Activated naive CD8-positive, alpha-beta T cell treated with anti-CD3 and anti-CD28 coated beads, Interleukin-2, amount 10 ng/mL, durations not matched to agents 7 days and 5 days (primary cell): ENCODE measurements at regions not wholly inside any gene's neighbourhood (a gene's known extent, or its start where the extent isn't known, plus 50 kb on each side); places are given as distances from the start of the nearest gene placed in this dataset.

Source experiments
- ATAC-seq: fragments of 150-1000 bp; cut with Tn5 transposase; one replicate; pipeline ENCODE4 v1.10.0; 2021; ENCODE audit warnings: low read depth, moderate library complexity
- POLR2A ChIA-PET: fragments of 350-600 bp; sonication (Branson Sonifier 250); formaldehyde crosslinking; loops from one replicate; lab custom pipeline; 2021; ENCODE audit warnings: antibody characterized with exemption; lab: Charles Lee
- DNase-seq: peaks from one replicate; pipeline ENCODE4 v3.0.0; 2021
- H3K27ac Mint-ChIP-seq: one replicate; pipeline ENCODE4 v1.8.0; 2022; ENCODE audit warnings: mild to moderate bottlenecking, mixed read lengths
- H3K27me3 Mint-ChIP-seq: one replicate; pipeline ENCODE4 v1.8.0; 2022; ENCODE audit warnings: mild to moderate bottlenecking, moderate library complexity, mixed read lengths
- H3K36me3 Mint-ChIP-seq: one replicate; pipeline ENCODE4 v1.8.0; 2021; ENCODE audit warnings: mild to moderate bottlenecking, mixed read lengths
- H3K4me1 Mint-ChIP-seq: one replicate; pipeline ENCODE4 v1.8.0; 2021; ENCODE audit warnings: mixed read lengths
- H3K4me3 Mint-ChIP-seq: one replicate; pipeline ENCODE4 v1.8.0; 2022; ENCODE audit warnings: mild to moderate bottlenecking, moderate library complexity, mixed read lengths
- H3K9me3 Mint-ChIP-seq: one replicate; pipeline ENCODE4 v1.8.0; 2021; ENCODE audit warnings: mixed read lengths

- no peak for ATAC-seq
Observed at GRCh38 chr16:9484881-9485280, 393.4 kb downstream of the HAPSTR1 start.

GRCh38 chr16:9489835-9490467 is 398.5 kb downstream of the HAPSTR1 start:
- Mint-ChIP-seq H3K27me3 (no peaks in the 10 kb centered on the region), H3K4me1 (no peaks in the 10 kb centered on the region), H3K36me3 (no peaks in the 10 kb centered on the region), H3K4me3 (no peak overlapping the region), H3K9me3 (peaks cover 1% of the 10 kb centered on the region), H3K27ac (no peak overlapping the region)
- POLR2A ChIA-PET, result no interaction called here
- DNase-seq (no peak), ATAC-seq (no peak)

More at GRCh38 chr16:9484881-9485280, 393.4 kb downstream of the HAPSTR1 start:
- no peak for DNase-seq
- Mint-ChIP-seq H3K4me3 (no peak overlapping the region), H3K9me3 (peaks cover 1% of the 10 kb centered on the region), H3K36me3 (no peaks in the 10 kb centered on the region), H3K4me1 (no peaks in the 10 kb centered on the region), H3K27me3 (no peaks in the 10 kb centered on the region), H3K27ac (no peak overlapping the region)
- POLR2A ChIA-PET, result no interaction called here

- H3K36me3 Mint-ChIP-seq, result no peaks in the 10 kb centered on the region
- DNase-seq, result no peak
- POLR2A ChIA-PET, result no interaction called here
- H3K4me1 Mint-ChIP-seq, result no peaks in the 10 kb centered on the region
- H3K9me3 Mint-ChIP-seq, result no peaks in the 10 kb centered on the region
- H3K27ac Mint-ChIP-seq, result no peak overlapping the region
- H3K27me3 Mint-ChIP-seq, result no peaks in the 10 kb centered on the region
- no peak overlapping the region for H3K4me3 Mint-ChIP-seq
- no peak for ATAC-seq
Observed at GRCh38 chr16:9495824-9496223, 404.4 kb downstream of the HAPSTR1 start.

- no peaks in the 10 kb centered on the region for H3K36me3 Mint-ChIP-seq
- POLR2A ChIA-PET, result no interaction called here
- H3K27me3 Mint-ChIP-seq, result no peaks in the 10 kb centered on the region
- no peak for ATAC-seq
- no peak for DNase-seq
- H3K9me3 Mint-ChIP-seq, result no peaks in the 10 kb centered on the region
- H3K27ac Mint-ChIP-seq, result no peak overlapping the region
- no peaks in the 10 kb centered on the region for H3K4me1 Mint-ChIP-seq
- H3K4me3 Mint-ChIP-seq, result no peak overlapping the region
Observed at GRCh38 chr16:9497750-9498149, 406.3 kb downstream of the HAPSTR1 start.

GRCh38 chr16:9499941-9500593 is 408.6 kb downstream of the HAPSTR1 start:
- Mint-ChIP-seq H3K27me3 (no peaks in the 10 kb centered on the region), H3K4me3 (no peak overlapping the region), H3K4me1 (no peaks in the 10 kb centered on the region), H3K9me3 (no peaks in the 10 kb centered on the region), H3K27ac (no peak overlapping the region), H3K36me3 (no peaks in the 10 kb centered on the region)
- ATAC-seq (no peak), DNase-seq (no peak)
- POLR2A ChIA-PET, result no interaction called here

- Mint-ChIP-seq H3K36me3 (no peaks in the 10 kb centered on the region), H3K4me1 (no peaks in the 10 kb centered on the region), H3K4me3 (no peak overlapping the region), H3K9me3 (no peaks in the 10 kb centered on the region), H3K27ac (no peak overlapping the region), H3K27me3 (no peaks in the 10 kb centered on the region)
- DNase-seq, result no peak
- POLR2A ChIA-PET, result no interaction called here
- no peak for ATAC-seq
Observed at GRCh38 chr16:9500872-9501271, 409.4 kb downstream of the HAPSTR1 start.

- no peaks in the 10 kb centered on the region for H3K36me3 Mint-ChIP-seq
- H3K4me3 Mint-ChIP-seq, result no peak overlapping the region
- POLR2A ChIA-PET, result no interaction called here
- DNase-seq (no peak), ATAC-seq (no peak)
- H3K4me1 Mint-ChIP-seq, result no peaks in the 10 kb centered on the region
- no peaks in the 10 kb centered on the region for H3K9me3 Mint-ChIP-seq
- no peaks in the 10 kb centered on the region for H3K27me3 Mint-ChIP-seq
- H3K27ac Mint-ChIP-seq, result no peak overlapping the region
Observed at GRCh38 chr16:9503251-9503984, 412.0 kb downstream of the HAPSTR1 start.

- Mint-ChIP-seq H3K27me3 (no peaks in the 10 kb centered on the region), H3K4me1 (no peaks in the 10 kb centered on the region), H3K4me3 (no peak overlapping the region), H3K9me3 (peaks cover 2% of the 10 kb centered on the region), H3K36me3 (no peaks in the 10 kb centered on the region), H3K27ac (no peak overlapping the region)
- DNase-seq (no peak), ATAC-seq (no peak)
- POLR2A ChIA-PET, result no interaction called here
Observed at GRCh38 chr16:9508328-9508936, 417.0 kb downstream of the HAPSTR1 start.

- Mint-ChIP-seq H3K4me3 (no peak overlapping the region), H3K4me1 (no peaks in the 10 kb centered on the region), H3K36me3 (no peaks in the 10 kb centered on the region), H3K9me3 (peaks cover 2% of the 10 kb centered on the region), H3K27ac (no peak overlapping the region), H3K27me3 (no peaks in the 10 kb centered on the region)
- no peak for DNase-seq
- POLR2A ChIA-PET, result no interaction called here
- ATAC-seq, result no peak
Observed at GRCh38 chr16:9509663-9510062, 418.2 kb downstream of the HAPSTR1 start.

GRCh38 chr16:9511389-9511788 is 419.9 kb downstream of the HAPSTR1 start:
- no peaks in the 10 kb centered on the region for H3K36me3 Mint-ChIP-seq
- ATAC-seq, result no peak
- H3K4me1 Mint-ChIP-seq, result no peaks in the 10 kb centered on the region
- no peaks in the 10 kb centered on the region for H3K27me3 Mint-ChIP-seq
- no peak for DNase-seq
- no peak overlapping the region for H3K4me3 Mint-ChIP-seq
- POLR2A ChIA-PET, result no interaction called here
- no peak overlapping the region for H3K27ac Mint-ChIP-seq
- H3K9me3 Mint-ChIP-seq, result peaks cover 2% of the 10 kb centered on the region

GRCh38 chr16:9516444-9516843 is 425.0 kb downstream of the HAPSTR1 start:
- POLR2A ChIA-PET, result no interaction called here
- ATAC-seq (no peak), DNase-seq (no peak)
- no peaks in the 10 kb centered on the region for H3K36me3 Mint-ChIP-seq
- no peak overlapping the region for H3K4me3 Mint-ChIP-seq
- H3K27me3 Mint-ChIP-seq, result no peaks in the 10 kb centered on the region
- H3K27ac Mint-ChIP-seq, result no peak overlapping the region
- H3K4me1 Mint-ChIP-seq, result no peaks in the 10 kb centered on the region
- H3K9me3 Mint-ChIP-seq, result no peaks in the 10 kb centered on the region

GRCh38 chr16:9518051-9518450 is 426.6 kb downstream of the HAPSTR1 start:
- no peak for DNase-seq
- H3K4me3 Mint-ChIP-seq, result no peak overlapping the region
- no peaks in the 10 kb centered on the region for H3K36me3 Mint-ChIP-seq

GRCh38 chr16:9518581-9518980 is 427.1 kb downstream of the HAPSTR1 start:
- H3K4me3 Mint-ChIP-seq, result no peak overlapping the region
- POLR2A ChIA-PET, result no interaction called here
- DNase-seq (no peak), ATAC-seq (no peak)
- no peak overlapping the region for H3K27ac Mint-ChIP-seq
- no peaks in the 10 kb centered on the region for H3K27me3 Mint-ChIP-seq
- no peaks in the 10 kb centered on the region for H3K36me3 Mint-ChIP-seq
- H3K9me3 Mint-ChIP-seq, result no peaks in the 10 kb centered on the region
- H3K4me1 Mint-ChIP-seq, result no peaks in the 10 kb centered on the region

More at GRCh38 chr16:9518051-9518450, 426.6 kb downstream of the HAPSTR1 start:
- no peak for ATAC-seq
- Mint-ChIP-seq H3K27me3 (no peaks in the 10 kb centered on the region), H3K27ac (no peak overlapping the region), H3K4me1 (no peaks in the 10 kb centered on the region), H3K9me3 (no peaks in the 10 kb centered on the region)
- POLR2A ChIA-PET, result no interaction called here
